Progenitor cell of endocrine pancreas (in vitro differentiated cells): ENCODE measurements at regions not wholly inside any gene's neighbourhood (a gene's known extent, or its start where the extent isn't known, plus 50 kb on each side); places are given as distances from the start of the nearest gene placed in this dataset.
"Not testable (repeated sequence)": the region's sequence is repeated elsewhere in the genome, so short reads cannot be mapped to it uniquely, and the experiment has no call there.

Experiments
- DNase-seq: peaks from one replicate; pipeline ENCODE4 v3.0.0; 2021; ENCODE audit warnings: low spot score; ENCODE audit not compliant: unreplicated experiment
- H3K27ac Mint-ChIP-seq: 2 replicates; pipeline ENCODE4 v1.8.0; 2021; ENCODE audit warnings: mild to moderate bottlenecking, moderate library complexity, mixed read lengths
- H3K27me3 Mint-ChIP-seq: 2 replicates; pipeline ENCODE4 v1.8.0; 2021; ENCODE audit warnings: mixed read lengths
- H3K36me3 Mint-ChIP-seq: 2 replicates; pipeline ENCODE4 v1.8.0; 2022; ENCODE audit warnings: mixed read lengths; ENCODE audit not compliant: insufficient read depth
- H3K4me1 Mint-ChIP-seq: 2 replicates; pipeline ENCODE4 v1.8.0; 2021; ENCODE audit warnings: low read depth, mixed read lengths
- H3K4me3 Mint-ChIP-seq: 2 replicates; pipeline ENCODE4 v1.8.0; 2021; ENCODE audit warnings: low read depth, mild to moderate bottlenecking, moderate library complexity, mixed read lengths
- H3K9me3 Mint-ChIP-seq: 2 replicates; pipeline ENCODE4 v1.8.0; 2021; ENCODE audit warnings: low read depth, mixed read lengths
- CTCF ChIP-seq: fragments of 200-600 bp; sonication (generic); IDR thresholded peaks from one replicate; pipeline ENCODE4 v1.5.0; 2021; ENCODE audit warnings: antibody characterized with exemption, mild to moderate bottlenecking; ENCODE audit not compliant: unreplicated experiment

DNA sequence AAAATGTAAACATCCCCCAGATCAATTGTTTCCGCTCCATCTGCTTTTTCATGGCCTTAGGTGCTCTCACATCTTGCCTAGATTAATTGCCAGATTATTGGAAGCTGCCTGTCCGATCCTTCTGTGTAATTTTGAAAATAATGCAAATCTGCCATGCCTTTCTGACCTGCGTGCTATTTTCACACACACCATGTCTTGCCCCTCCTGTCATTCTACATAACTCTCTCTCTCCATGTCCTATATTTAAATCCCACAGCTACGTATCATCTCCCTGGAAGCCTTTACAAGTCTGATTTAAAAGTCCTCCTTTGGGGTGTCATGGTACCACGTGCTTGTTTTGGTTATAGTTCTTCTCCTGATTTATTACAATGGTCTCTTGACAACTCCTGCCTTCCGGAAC is 247.6 kb upstream of the ELAVL2 start:
- no peak for TF ChIP-seq CTCF
- H3K4me3 Mint-ChIP-seq, result no peak overlapping the region
- no peaks in the 10 kb centered on the region for H3K9me3 Mint-ChIP-seq
- DNase-seq, result no peak
- no peaks in the 10 kb centered on the region for H3K36me3 Mint-ChIP-seq
- no peaks in the 10 kb centered on the region for H3K27me3 Mint-ChIP-seq
- no peak overlapping the region for H3K27ac Mint-ChIP-seq
- peaks cover 17% of the 10 kb centered on the region for H3K4me1 Mint-ChIP-seq

GRCh38 chr9:24073007-24073592 is 247.1 kb upstream of the ELAVL2 start:
- no peak overlapping the region for H3K27ac Mint-ChIP-seq
- no peak for TF ChIP-seq CTCF
- no peak overlapping the region for H3K4me3 Mint-ChIP-seq
- no peaks in the 10 kb centered on the region for H3K36me3 Mint-ChIP-seq
- H3K27me3 Mint-ChIP-seq, result no peaks in the 10 kb centered on the region
- peaks cover 17% of the 10 kb centered on the region for H3K4me1 Mint-ChIP-seq
- H3K9me3 Mint-ChIP-seq, result no peaks in the 10 kb centered on the region
- no peak for DNase-seq

DNA sequence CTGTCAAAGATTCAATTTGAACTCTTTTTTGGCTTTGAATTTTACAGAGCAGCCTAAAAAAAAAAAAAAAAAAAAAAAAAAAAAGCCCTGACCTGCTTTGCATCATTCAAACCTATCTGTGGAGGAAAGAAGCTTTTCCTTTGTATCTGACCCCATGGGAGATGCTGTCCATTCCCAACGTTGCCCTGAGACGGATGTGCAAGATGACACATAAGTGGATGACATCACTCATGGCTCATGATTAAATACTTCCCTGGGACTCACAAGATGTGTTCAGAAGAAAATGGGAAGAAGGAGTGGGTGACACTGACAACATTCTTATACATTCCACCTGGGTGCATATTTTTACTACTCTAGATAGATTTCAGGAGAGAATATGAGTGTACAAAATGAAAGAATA is 245.7 kb upstream of the ELAVL2 start:
- TF ChIP-seq CTCF, result no peak
- DNase-seq, result no peak
- H3K4me3 Mint-ChIP-seq, result no peak overlapping the region
- H3K36me3 Mint-ChIP-seq, result no peaks in the 10 kb centered on the region
- no peak overlapping the region for H3K27ac Mint-ChIP-seq
- H3K4me1 Mint-ChIP-seq, result peaks cover 17% of the 10 kb centered on the region
- no peaks in the 10 kb centered on the region for H3K9me3 Mint-ChIP-seq
- H3K27me3 Mint-ChIP-seq, result no peaks in the 10 kb centered on the region

DNA sequence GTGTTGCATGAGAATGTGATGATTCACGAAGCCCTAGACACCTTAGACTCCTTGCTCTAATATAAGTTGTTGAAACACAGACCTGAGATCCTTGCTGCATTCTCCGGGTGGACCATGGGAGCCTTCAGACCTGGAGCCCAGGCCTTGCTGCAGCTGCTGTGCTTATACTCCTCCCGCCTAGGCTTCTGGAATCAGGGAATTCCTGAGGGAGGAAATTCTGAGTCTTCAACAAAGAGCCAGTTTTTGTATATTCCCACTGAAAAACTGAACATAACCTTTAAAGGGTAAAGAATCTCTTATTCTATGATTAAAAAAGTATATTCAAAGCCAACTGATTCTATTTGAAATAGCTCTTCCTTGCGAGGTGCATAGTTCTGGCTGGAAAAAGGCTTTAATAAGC is 245.1 kb upstream of the ELAVL2 start:
- Mint-ChIP-seq H3K9me3 (no peaks in the 10 kb centered on the region), H3K27me3 (no peaks in the 10 kb centered on the region), H3K4me3 (no peak overlapping the region), H3K27ac (no peak overlapping the region), H3K4me1 (peaks cover 17% of the 10 kb centered on the region), H3K36me3 (no peaks in the 10 kb centered on the region)
- DNase-seq, result no peak
- TF ChIP-seq CTCF, result no peak

GRCh38 chr9:24067107-24067506 is 241.1 kb upstream of the ELAVL2 start:
- not testable (repeated sequence) for H3K9me3 Mint-ChIP-seq, H3K27me3 Mint-ChIP-seq, H3K36me3 Mint-ChIP-seq, H3K4me3 Mint-ChIP-seq, H3K27ac Mint-ChIP-seq, DNase-seq, H3K4me1 Mint-ChIP-seq

DNA sequence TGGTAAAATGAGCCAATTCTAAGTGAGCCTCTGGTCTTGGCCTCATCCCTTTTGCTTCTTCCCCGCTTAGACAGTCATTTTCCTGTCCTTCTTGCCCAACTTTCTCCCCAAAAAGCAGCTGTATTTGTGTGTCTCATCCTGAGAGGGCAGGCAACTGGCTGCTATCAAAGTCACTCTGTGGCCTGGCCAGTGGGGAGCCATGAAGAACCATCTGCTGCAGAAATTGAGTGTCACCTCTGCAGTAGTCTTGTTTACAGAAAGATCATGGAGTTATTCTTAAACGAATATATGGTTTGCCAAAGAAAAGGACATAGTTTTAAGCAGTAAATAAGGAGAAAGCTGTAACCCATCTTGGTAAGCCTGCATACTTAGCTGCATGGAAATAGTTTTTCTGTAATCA is 233.6 kb upstream of the ELAVL2 start:
- Mint-ChIP-seq H3K4me1 (peaks cover 6% of the 10 kb centered on the region), H3K4me3 (no peak overlapping the region), H3K9me3 (no peaks in the 10 kb centered on the region), H3K36me3 (no peaks in the 10 kb centered on the region), H3K27ac (no peak overlapping the region), H3K27me3 (no peaks in the 10 kb centered on the region)
- no peak for TF ChIP-seq CTCF
- no peak for DNase-seq
